Right lobe of liver (tissue), 6 donors: ENCODE measurements at regions not wholly inside any gene's neighbourhood (a gene's known extent, or its start where the extent isn't known, plus 50 kb on each side); places are given as distances from the start of the nearest gene placed in this dataset.
"Not testable (repeated sequence)": the region's sequence is repeated elsewhere in the genome, so short reads cannot be mapped to it uniquely, and the experiment has no call there.

Experiments used
- ATAC-seq, 4 donors: fragments of 200-7000 bp; cut with Tn5 transposase; one replicate each; pipeline ENCODE4 v1.9.1; 2020; ENCODE audit warnings: mild to moderate bottlenecking in 4 of 4, moderate library complexity in 4 of 4
- DNase-seq, 3 donors: peaks; one replicate each; pipeline ENCODE4 v3.0.0-alpha.2; 2020
- H3K27ac ChIP-seq, 3 donors: fragments of 200-600 bp; one replicate each; pipeline ENCODE4 v1.8.0; 2022
- H3K27me3 ChIP-seq, 2 donors: fragments of 200-600 bp; one replicate each; pipeline ENCODE4 v1.8.0; 2022
- H3K36me3 ChIP-seq, 4 donors: fragments of 200-600 bp; sonication (generic) in 1 of 4; one replicate each; pipeline versions ENCODE4 v1.5.1 to v1.8.0; 2017 to 2022; ENCODE audit warnings: control low read depth in 1 of 4
- H3K4me1 ChIP-seq, 4 donors: fragments of 200-600 bp; sonication (generic) in 1 of 4; one replicate each; pipeline versions ENCODE4 v1.5.1 to v1.8.0; 2017 to 2022; ENCODE audit warnings: control low read depth in 1 of 4
- H3K4me3 ChIP-seq, 3 donors: fragments of 200-600 bp; one replicate each; pipeline ENCODE4 v1.8.0; 2022
- H3K9me3 ChIP-seq, 4 donors: fragments of 200-600 bp; sonication (generic) in 1 of 4; one replicate each; pipeline versions ENCODE4 v1.5.1 to v1.8.0; 2017 to 2022; ENCODE audit warnings: control low read depth in 1 of 4
- POLR2A ChIP-seq: fragments of 450-650 bp; IDR thresholded peaks from one replicate; pipeline ENCODE4 v1.6.1; 2017; ENCODE audit warnings: antibody characterized with exemption, mild to moderate bottlenecking
- WGBS: methylation state at CpG from one replicate; pipeline ENCODE4 v1.1.6; 2018; ENCODE audit warnings: low coverage, low lambda C conversion rate; ENCODE audit not compliant: insufficient coverage; ENCODE audit errors: missing lambda C conversion rate; 5-methylcytosine and 5-hydroxymethylcytosine counted together
- intact Hi-C, 2 donors: fragments of 100-400 bp; cut with DNase I; formaldehyde crosslinking; loops; one replicate each; pipeline versions ENCODE4 v1.11.2 to v1.14.1; 2022
- microRNA counts: library from miRNA; unstranded; fragments of <30 nt; microRNA quantifications from one replicate; lab custom pipeline; 2016
- small RNA-seq, 2 experiments: library from RNA; depleted of rRNA; stranded (forward); fragments of <200 nt; gene quantifications; one replicate each; pipeline ENCODE3, GENCODE V24; 2016
- TF ChIP-seq, protein P1 (sequence below), 4 donors: fragments of 200-600 bp in 3 of 4; fragments of 450-650 bp in 1 of 4; IDR thresholded peaks; one replicate each; pipeline versions ENCODE4 v1.5.1 to v1.8.0; 2016 to 2022; ENCODE audit warnings: antibody characterized with exemption in 4 of 4, mild to moderate bottlenecking in 2 of 4
- donor health status: DM: no; HTN: yes; CAD: no.
- donor health status: DM: no; HTN: no; CAD: no.
- donor health status: DM: no; HTN: no; CAD: no.
- donor health status: DM: no; HTN: yes; CAD: no.
- donor health status: DM: no; HTN: yes; CAD: no.

DNA sequence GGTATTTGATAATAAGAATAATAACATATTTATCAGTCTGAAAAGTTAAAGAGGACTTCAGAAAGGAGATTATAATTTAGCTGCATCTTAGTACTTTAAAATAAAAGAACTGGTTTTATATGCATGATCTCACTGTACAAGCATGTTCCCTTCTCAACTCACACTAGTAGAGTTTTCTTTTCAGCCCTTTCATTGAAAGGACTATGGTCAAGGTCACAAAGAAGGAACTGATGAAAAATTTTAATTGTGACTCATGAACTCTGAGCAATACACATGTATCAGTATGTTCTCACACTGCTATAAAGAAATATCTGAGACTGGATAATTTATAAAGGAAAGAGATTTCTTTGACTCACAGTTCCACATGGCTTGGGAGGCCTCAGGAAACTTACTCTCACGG lies 73.7 kb upstream of the NDST4 start:
- peak in 1 of 4 donors; percentile 38 for ATAC-seq
- intact Hi-C loops, result no loop called here

DNA sequence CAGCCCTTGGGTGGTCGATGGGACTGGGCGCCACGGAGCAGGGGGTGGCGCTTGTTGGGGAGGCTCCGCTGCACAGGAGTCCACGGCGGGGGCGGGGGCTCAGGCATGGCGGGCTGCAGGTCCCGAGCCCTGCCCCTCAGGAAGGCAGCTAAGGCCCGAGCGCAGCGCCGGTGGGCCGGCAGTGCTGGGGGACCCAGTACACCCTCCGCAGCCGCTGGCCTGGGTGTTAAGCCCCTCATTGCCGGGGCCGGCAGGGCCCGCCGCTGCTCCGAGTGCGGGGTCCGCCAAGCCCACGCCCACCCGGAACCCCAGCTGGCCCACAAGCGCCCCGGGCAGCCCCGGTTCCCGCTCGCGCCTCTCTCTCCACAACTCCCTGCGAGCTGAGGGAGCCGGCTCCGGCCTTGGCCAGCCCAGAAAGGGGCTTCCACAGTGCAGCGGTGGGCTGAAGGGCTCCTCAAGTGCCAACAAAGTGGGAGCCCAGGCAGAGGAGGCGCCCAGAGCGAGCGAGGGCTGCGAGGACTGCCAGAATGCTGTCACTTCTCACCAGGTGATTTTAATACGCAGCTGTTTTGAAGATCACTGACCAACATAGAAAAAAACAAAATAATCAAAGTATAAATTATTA lies 66.1 kb upstream of the NDST4 start:
- H3K9me3 ChIP-seq, intact Hi-C loops, H3K4me1 ChIP-seq, ATAC-seq, H3K27me3 ChIP-seq, H3K27ac ChIP-seq, H3K36me3 ChIP-seq, H3K4me3 ChIP-seq: not testable (repeated sequence)
- 88% methylated on average over 5 of the region's 41 CpGs for WGBS
- DNase-seq, result peak in 2 of 3 donors; percentile 16 to 48

More for the DNA sequence above, 73.7 kb upstream of the NDST4 start:
- 67% methylated on average over 1 of the region's 1 CpG for WGBS
- Histone ChIP-seq H3K27ac (no peak overlapping the region), H3K9me3 (no peaks in the 10 kb centered on the region), H3K36me3 (no peaks in the 10 kb centered on the region), H3K4me1 (no peaks in the 10 kb centered on the region), H3K4me3 (no peak overlapping the region), H3K27me3 (no peaks in the 10 kb centered on the region)
- DNase-seq, result no peak
- TF ChIP-seq, protein P1, sequence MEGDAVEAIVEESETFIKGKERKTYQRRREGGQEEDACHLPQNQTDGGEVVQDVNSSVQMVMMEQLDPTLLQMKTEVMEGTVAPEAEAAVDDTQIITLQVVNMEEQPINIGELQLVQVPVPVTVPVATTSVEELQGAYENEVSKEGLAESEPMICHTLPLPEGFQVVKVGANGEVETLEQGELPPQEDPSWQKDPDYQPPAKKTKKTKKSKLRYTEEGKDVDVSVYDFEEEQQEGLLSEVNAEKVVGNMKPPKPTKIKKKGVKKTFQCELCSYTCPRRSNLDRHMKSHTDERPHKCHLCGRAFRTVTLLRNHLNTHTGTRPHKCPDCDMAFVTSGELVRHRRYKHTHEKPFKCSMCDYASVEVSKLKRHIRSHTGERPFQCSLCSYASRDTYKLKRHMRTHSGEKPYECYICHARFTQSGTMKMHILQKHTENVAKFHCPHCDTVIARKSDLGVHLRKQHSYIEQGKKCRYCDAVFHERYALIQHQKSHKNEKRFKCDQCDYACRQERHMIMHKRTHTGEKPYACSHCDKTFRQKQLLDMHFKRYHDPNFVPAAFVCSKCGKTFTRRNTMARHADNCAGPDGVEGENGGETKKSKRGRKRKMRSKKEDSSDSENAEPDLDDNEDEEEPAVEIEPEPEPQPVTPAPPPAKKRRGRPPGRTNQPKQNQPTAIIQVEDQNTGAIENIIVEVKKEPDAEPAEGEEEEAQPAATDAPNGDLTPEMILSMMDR (IDR thresholded peaks at IDR 0.05), result no peak
- no peak for TF ChIP-seq POLR2A

DNA sequence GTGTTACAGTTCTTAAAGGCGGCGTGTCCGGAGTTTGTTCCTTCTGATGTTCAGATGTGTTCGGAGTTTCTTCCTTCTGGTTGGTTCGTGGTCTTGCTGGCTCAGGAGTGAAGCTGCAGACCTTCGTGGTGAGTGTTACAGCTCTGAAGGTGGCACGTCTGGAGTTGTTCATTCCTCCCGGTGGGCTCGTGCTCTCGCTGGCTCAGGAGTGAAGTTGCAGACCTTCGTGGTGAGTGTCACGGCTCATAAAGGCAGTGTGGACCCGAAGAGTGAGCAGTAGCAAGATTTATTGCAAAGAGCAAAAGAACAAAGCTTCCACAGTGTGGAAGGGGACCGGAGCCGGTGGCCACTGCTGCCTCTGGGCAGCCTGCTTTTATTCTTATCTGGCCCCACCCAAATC lies 65.3 kb upstream of the NDST4 start:
- intact Hi-C loops, H3K9me3 ChIP-seq, H3K36me3 ChIP-seq, DNase-seq, H3K4me1 ChIP-seq, H3K4me3 ChIP-seq, H3K27ac ChIP-seq, H3K27me3 ChIP-seq, ATAC-seq: not testable (repeated sequence)
- 87% methylated on average over 9 of the region's 15 CpGs for WGBS

DNA sequence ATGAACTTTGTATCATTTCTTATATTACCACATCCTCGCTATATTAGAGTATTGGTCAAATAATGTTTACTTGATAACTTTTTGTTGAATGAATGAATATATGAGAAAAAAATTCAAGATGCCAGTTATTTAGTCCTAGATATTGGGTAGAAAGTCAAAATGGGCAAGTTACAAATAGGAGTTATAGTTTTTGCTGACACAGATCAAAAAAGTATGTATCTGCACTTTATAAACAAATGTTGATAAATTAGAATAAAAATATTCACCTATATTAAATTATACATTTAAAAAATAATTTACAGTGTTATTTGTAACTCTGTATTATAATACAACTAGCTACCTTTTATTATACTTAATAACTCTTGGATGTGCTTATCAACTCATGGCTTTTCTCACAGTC lies 57.8 kb upstream of the NDST4 start:
- WGBS, result 64% methylated on average over 1 of the region's 1 CpG
- no peaks in the 10 kb centered on the region for H3K36me3 ChIP-seq
- no peak overlapping the region for H3K4me3 ChIP-seq
- intact Hi-C loops, result no loop called here
- no peaks in the 10 kb centered on the region for H3K9me3 ChIP-seq
- no peaks in the 10 kb centered on the region for H3K27me3 ChIP-seq
- H3K4me1 ChIP-seq, result no peaks in the 10 kb centered on the region
- DNase-seq (no peak), ATAC-seq (no peak)
- H3K27ac ChIP-seq, result no peak overlapping the region
- TF ChIP-seq POLR2A, result no peak
- TF ChIP-seq, protein P1 (IDR thresholded peaks at IDR 0.05), result no peak

DNA sequence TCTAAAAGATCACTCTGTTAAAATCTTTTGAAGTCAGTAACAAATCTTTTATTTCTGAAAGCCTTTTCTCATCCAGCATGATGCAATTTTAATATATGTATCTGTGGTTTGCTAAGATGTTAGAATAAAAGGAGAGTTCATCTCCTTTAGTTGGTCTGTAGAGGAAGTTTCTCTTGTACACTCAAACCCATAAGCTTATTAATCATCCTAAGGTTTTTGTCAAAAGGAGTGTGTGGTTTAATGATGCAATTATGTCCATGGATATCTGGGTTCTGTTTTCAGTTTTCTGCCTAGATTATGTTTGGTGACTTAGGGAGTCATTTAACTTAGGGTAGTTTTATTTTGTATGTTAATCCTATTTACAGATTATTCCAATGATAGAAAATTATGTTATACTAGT lies 52.1 kb upstream of the NDST4 start:
- intact Hi-C loops, result no loop called here

More for the DNA sequence above, 52.1 kb upstream of the NDST4 start:
- ATAC-seq (no peak), DNase-seq (no peak)
- no peaks in the 10 kb centered on the region for H3K36me3 ChIP-seq
- no peaks in the 10 kb centered on the region for H3K9me3 ChIP-seq
- no peaks in the 10 kb centered on the region for H3K27me3 ChIP-seq
- no peak overlapping the region for H3K4me3 ChIP-seq
- no peaks in the 10 kb centered on the region for H3K4me1 ChIP-seq
- no peak overlapping the region for H3K27ac ChIP-seq
- TF ChIP-seq, protein P1 (IDR thresholded peaks at IDR 0.05), result no peak
- no peak for TF ChIP-seq POLR2A

MicroRNAs encoded in the stretch of these regions (microRNA counts, 767-probe panel; counts per million panel counts)
- microRNA hsa-miR-1973 (lab: Ali Mortazavi, UCI), result 237 counts per million

Small RNA genes lying in the stretch of these regions (small RNA-seq; reads per million reads assigned to genes)
- 0 reads per million in 2 experiments for gene RNU6-119P
